Neural cell (in vitro differentiated cells): ENCODE measurements at regions not wholly inside any gene's neighbourhood (a gene's known extent, or its start where the extent isn't known, plus 50 kb on each side); places are given as distances from the start of the nearest gene placed in this dataset.

ENCODE experiments used
- EP300 ChIP-seq: fragments of 450-650 bp; conservative IDR thresholded peaks from 2 replicates; pipeline ENCODE4 v1.6.1; 2014; ENCODE audit warnings: antibody characterized with exemption, mild to moderate bottlenecking, moderate library complexity; ENCODE audit not compliant: poor library complexity, severe bottlenecking
- EZH2 ChIP-seq: fragments of 200-600, 300-800 bp; shearing (Covaris generic), sonication (generic); IDR thresholded peaks from 2 replicates; pipeline ENCODE4 v1.6.1; 2014; ENCODE audit warnings: antibody characterized with exemption, low read length, borderline replicate concordance, mild to moderate bottlenecking; ENCODE audit not compliant: insufficient read depth, poor library complexity, severe bottlenecking
- POLR2AphosphoS5 ChIP-seq: IDR thresholded peaks from 2 replicates; pipeline ENCODE4 v1.6.1; 2012
- RAD21 ChIP-seq: fragments of 450-650 bp; conservative IDR thresholded peaks from 2 replicates; pipeline ENCODE4 v1.6.1; 2014; ENCODE audit warnings: antibody characterized with exemption, mild to moderate bottlenecking, moderate library complexity
- SMC3 ChIP-seq: fragments of 450-650 bp; conservative IDR thresholded peaks from 2 replicates; pipeline ENCODE4 v1.6.1; 2014; ENCODE audit warnings: antibody characterized with exemption, mild to moderate bottlenecking, moderate library complexity; ENCODE audit not compliant: poor library complexity
- TAF1 ChIP-seq: IDR thresholded peaks from 2 replicates; pipeline ENCODE4 v1.6.1; 2012; ENCODE audit warnings: low read depth
- TF ChIP-seq, protein P1 (sequence below): fragments of 450-650 bp; IDR thresholded peaks from 2 replicates; pipeline ENCODE4 v1.5.1; 2014; ENCODE audit warnings: antibody characterized with exemption, mild to moderate bottlenecking, moderate library complexity; ENCODE audit not compliant: poor library complexity, severe bottlenecking
- TF ChIP-seq, protein P2 (sequence below): IDR thresholded peaks from 2 replicates; pipeline ENCODE4 v1.6.1; 2012; ENCODE audit warnings: borderline replicate concordance

DNA sequence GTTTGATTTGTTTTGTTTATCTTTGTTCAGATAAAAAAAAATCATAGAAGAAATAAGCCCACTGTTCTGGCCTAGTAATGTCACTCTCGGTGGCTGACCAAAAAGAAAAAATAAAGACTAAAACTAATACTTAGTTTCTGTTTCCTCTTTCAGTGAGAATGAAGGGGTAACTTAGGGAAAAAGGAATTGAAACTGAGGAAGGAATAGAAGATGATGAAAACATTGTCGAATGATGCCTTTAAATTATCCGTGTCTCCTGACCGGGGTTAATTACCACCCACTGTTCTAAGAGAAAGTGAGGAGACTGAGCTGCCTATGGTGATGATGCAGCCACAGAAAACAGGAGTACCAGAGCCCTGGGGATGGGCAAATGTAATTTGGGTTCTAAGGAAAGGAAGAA lies 73.1 kb downstream of the PTCHD4 start:
- TF ChIP-seq EP300 (no peak), RAD21 (no peak), POLR2AphosphoS5 (no peak), EZH2 (no peak), SMC3 (no peak), TAF1 (no peak)
- TF ChIP-seq, protein P1, sequence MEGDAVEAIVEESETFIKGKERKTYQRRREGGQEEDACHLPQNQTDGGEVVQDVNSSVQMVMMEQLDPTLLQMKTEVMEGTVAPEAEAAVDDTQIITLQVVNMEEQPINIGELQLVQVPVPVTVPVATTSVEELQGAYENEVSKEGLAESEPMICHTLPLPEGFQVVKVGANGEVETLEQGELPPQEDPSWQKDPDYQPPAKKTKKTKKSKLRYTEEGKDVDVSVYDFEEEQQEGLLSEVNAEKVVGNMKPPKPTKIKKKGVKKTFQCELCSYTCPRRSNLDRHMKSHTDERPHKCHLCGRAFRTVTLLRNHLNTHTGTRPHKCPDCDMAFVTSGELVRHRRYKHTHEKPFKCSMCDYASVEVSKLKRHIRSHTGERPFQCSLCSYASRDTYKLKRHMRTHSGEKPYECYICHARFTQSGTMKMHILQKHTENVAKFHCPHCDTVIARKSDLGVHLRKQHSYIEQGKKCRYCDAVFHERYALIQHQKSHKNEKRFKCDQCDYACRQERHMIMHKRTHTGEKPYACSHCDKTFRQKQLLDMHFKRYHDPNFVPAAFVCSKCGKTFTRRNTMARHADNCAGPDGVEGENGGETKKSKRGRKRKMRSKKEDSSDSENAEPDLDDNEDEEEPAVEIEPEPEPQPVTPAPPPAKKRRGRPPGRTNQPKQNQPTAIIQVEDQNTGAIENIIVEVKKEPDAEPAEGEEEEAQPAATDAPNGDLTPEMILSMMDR: no peak
- TF ChIP-seq, protein P2, sequence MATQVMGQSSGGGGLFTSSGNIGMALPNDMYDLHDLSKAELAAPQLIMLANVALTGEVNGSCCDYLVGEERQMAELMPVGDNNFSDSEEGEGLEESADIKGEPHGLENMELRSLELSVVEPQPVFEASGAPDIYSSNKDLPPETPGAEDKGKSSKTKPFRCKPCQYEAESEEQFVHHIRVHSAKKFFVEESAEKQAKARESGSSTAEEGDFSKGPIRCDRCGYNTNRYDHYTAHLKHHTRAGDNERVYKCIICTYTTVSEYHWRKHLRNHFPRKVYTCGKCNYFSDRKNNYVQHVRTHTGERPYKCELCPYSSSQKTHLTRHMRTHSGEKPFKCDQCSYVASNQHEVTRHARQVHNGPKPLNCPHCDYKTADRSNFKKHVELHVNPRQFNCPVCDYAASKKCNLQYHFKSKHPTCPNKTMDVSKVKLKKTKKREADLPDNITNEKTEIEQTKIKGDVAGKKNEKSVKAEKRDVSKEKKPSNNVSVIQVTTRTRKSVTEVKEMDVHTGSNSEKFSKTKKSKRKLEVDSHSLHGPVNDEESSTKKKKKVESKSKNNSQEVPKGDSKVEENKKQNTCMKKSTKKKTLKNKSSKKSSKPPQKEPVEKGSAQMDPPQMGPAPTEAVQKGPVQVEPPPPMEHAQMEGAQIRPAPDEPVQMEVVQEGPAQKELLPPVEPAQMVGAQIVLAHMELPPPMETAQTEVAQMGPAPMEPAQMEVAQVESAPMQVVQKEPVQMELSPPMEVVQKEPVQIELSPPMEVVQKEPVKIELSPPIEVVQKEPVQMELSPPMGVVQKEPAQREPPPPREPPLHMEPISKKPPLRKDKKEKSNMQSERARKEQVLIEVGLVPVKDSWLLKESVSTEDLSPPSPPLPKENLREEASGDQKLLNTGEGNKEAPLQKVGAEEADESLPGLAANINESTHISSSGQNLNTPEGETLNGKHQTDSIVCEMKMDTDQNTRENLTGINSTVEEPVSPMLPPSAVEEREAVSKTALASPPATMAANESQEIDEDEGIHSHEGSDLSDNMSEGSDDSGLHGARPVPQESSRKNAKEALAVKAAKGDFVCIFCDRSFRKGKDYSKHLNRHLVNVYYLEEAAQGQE: no peak
